Neuronal stem cell (in vitro differentiated cells): ENCODE measurements at regions not wholly inside any gene's neighbourhood (a gene's known extent, or its start where the extent isn't known, plus 50 kb on each side); places are given as distances from the start of the nearest gene placed in this dataset.

ENCODE experiments used
- DNase-seq: peaks from one replicate; pipeline ENCODE4 v3.0.0-alpha.2; 2013; ENCODE audit warnings: low spot score
- H2AFZ ChIP-seq: one replicate; pipeline ENCODE4 v1.6.1; 2013; ENCODE audit warnings: mild to moderate bottlenecking, low read length, inconsistent platforms
- H2AK5ac ChIP-seq: 2 replicates; pipeline ENCODE4 v1.6.1; 2013; ENCODE audit warnings: low read depth, mild to moderate bottlenecking, inconsistent platforms, low read length, moderate library complexity, mixed read lengths
- H2BK120ac ChIP-seq: 2 replicates; pipeline ENCODE4 v1.6.1; 2013; ENCODE audit warnings: low read depth, mild to moderate bottlenecking, inconsistent platforms, low read length, moderate library complexity, mixed read lengths
- H2BK12ac ChIP-seq: one replicate; pipeline ENCODE4 v1.6.1; 2013; ENCODE audit warnings: low read length, inconsistent platforms
- H2BK15ac ChIP-seq: 2 replicates; pipeline ENCODE4 v1.6.1; 2013; ENCODE audit warnings: mild to moderate bottlenecking, low read length, inconsistent platforms, mixed read lengths
- H2BK5ac ChIP-seq: one replicate; pipeline ENCODE4 v1.6.1; 2013; ENCODE audit warnings: inconsistent platforms, mild to moderate bottlenecking, low read length, moderate library complexity
- H3K14ac ChIP-seq: one replicate; pipeline ENCODE4 v1.6.1; 2013; ENCODE audit warnings: low read length, inconsistent platforms
- H3K18ac ChIP-seq: 2 replicates; pipeline ENCODE4 v1.6.1; 2013; ENCODE audit warnings: low read length, inconsistent platforms
- H3K23ac ChIP-seq: 2 replicates; pipeline ENCODE4 v1.6.1; 2013; ENCODE audit warnings: low read depth, mild to moderate bottlenecking, mixed read lengths, low read length, inconsistent platforms; ENCODE audit not compliant: poor library complexity
- H3K27ac ChIP-seq: replicated peaks from 3 replicates; pipeline ENCODE4 v1.5.1; 2013; ENCODE audit warnings: low read length, inconsistent platforms
- H3K27me3 ChIP-seq, 3 experiments: 2 replicates each; pipeline ENCODE4 v1.6.1; 2013; ENCODE audit warnings: low read length in 3 of 3, mild to moderate bottlenecking in 2 of 3, inconsistent platforms in 1 of 3, low read depth in 1 of 3, mixed read lengths in 1 of 3, moderate library complexity in 1 of 3; ENCODE audit not compliant: control insufficient read depth in 3 of 3, insufficient read depth in 3 of 3
- H3K36me3 ChIP-seq, 2 donors: replicated peaks in 1 of 2; 2 replicates each; pipeline ENCODE4 v1.6.1; 2013; ENCODE audit warnings: low read length in 2 of 2; ENCODE audit not compliant: control insufficient read depth in 2 of 2, insufficient read depth in 2 of 2
- H3K4ac ChIP-seq: 2 replicates; pipeline ENCODE4 v1.6.1; 2013; ENCODE audit warnings: inconsistent platforms, mild to moderate bottlenecking, low read length, moderate library complexity
- H3K4me1 ChIP-seq, 2 donors: 1 replicate in 1 of 2; 2 replicates in 1 of 2; pipeline ENCODE4 v1.6.1; 2013; ENCODE audit warnings: low read length in 2 of 2, low read depth in 1 of 2; ENCODE audit not compliant: control insufficient read depth in 2 of 2, insufficient read depth in 1 of 2
- H3K4me2 ChIP-seq: one replicate; pipeline ENCODE4 v1.6.1; 2013; ENCODE audit warnings: mild to moderate bottlenecking, low read length, inconsistent platforms; ENCODE audit not compliant: insufficient read depth, poor library complexity, severe bottlenecking
- H3K4me3 ChIP-seq, 2 donors: 2 replicates each; pipeline ENCODE4 v1.5.1; 2013; ENCODE audit warnings: low read length in 2 of 2, mild to moderate bottlenecking in 2 of 2, inconsistent platforms in 1 of 2, moderate library complexity in 1 of 2
- H3K79me1 ChIP-seq: one replicate; pipeline ENCODE4 v1.6.1; 2013; ENCODE audit warnings: low read depth, mild to moderate bottlenecking, inconsistent platforms, low read length, moderate library complexity
- H3K9ac ChIP-seq: one replicate; pipeline ENCODE4 v1.6.1; 2013; ENCODE audit warnings: mild to moderate bottlenecking, low read depth, low read length, inconsistent platforms; ENCODE audit not compliant: poor library complexity
- H3K9me3 ChIP-seq, 2 donors: replicated peaks in 1 of 2; 2 replicates each; pipeline versions ENCODE3 to v1.6.1; 2013; ENCODE audit warnings: low read length in 2 of 2, mild to moderate bottlenecking in 2 of 2, inconsistent platforms in 1 of 2, low read depth in 1 of 2, mixed read lengths in 1 of 2, moderate library complexity in 1 of 2; ENCODE audit not compliant: control insufficient read depth in 2 of 2, insufficient read depth in 1 of 2
- H4K8ac ChIP-seq: one replicate; pipeline ENCODE4 v1.6.1; 2013; ENCODE audit warnings: low read depth, mild to moderate bottlenecking, inconsistent platforms, low read length, moderate library complexity
- H4K91ac ChIP-seq: one replicate; pipeline ENCODE4 v1.6.1; 2013; ENCODE audit warnings: low read length, low read depth, mild to moderate bottlenecking, inconsistent platforms; ENCODE audit not compliant: poor library complexity
- WGBS, 2 donors: extraction: QIAGEN DNeasy Blood & Tissue Kit; methylation state at CpG; one replicate each; pipeline ENCODE4 v1.1.7; 2013; ENCODE audit warnings: missing lambda C conversion rate in 2 of 2, mixed read lengths in 1 of 2; ENCODE audit not compliant: insufficient read length in 2 of 2, insufficient replicate concordance in 1 of 2; ENCODE audit errors: extremely low coverage in 2 of 2; 5-methylcytosine and 5-hydroxymethylcytosine counted together

DNA sequence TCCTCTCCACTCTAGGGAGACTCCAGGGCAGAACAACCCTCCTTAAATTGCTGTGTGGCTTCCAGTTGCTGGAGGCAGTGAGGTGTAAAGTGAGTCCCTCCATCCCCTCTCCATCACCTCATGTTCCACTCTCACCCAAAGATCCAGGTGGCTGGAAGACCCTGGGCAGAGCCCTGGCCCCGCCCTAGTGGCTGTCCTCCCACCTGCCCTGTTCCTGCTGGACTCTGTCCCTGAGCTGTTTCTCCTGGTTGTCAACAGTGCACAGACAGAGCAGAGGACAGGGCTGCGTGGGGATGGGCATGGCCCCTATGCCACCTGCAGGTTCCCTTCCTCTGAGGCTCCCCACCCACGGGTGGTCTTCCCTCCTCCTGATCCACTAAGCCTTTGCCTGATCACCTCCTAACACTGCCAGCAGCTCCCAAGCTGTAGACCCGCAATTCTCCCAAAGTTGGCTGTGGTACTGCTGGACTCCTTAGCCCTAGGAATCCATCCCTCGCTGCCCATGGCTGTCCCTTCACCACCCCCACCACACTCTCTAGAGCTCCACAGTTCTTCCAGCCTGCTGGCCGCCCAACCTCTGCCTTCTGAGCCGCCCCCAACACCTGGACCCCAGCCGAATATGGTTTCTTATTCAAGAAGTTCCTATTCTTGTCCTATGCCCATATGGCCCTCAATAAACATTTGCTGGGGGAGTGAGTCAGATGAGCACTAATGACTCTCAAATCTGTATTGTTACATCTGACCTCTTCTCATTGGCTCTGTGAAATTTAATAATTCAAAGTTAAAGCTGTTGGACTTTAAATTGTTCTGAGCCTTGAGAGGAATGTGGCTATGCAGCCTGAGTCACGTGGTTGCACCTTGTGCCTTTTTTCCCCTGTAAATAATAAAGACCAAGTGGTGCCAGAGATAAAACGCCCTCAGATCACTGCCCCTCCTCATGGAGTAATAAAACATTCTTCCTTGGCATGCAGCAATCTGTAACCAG is 260.0 kb upstream of the HS6ST1 start:
- no peak overlapping the region for H3K9ac ChIP-seq
- H3K14ac ChIP-seq: no peak overlapping the region
- whole genome bisulfite sequencing, 2 donors: no CpG with 5 or more reads among the region's 10 CpGs
- no peaks in the 10 kb centered on the region for H3K79me1 ChIP-seq
- no peak overlapping the region for H2AFZ ChIP-seq
- no peaks in the 10 kb centered on the region for H3K9me3 ChIP-seq
- H3K4me3 ChIP-seq: no peak overlapping the region
- no peak overlapping the region for H3K4ac ChIP-seq
- no peak overlapping the region for H3K27ac ChIP-seq
- H2BK120ac ChIP-seq: no peak overlapping the region
- peak overlapping the region; percentile 1 for H3K18ac ChIP-seq
- no peak overlapping the region for H4K8ac ChIP-seq
- H3K4me1 ChIP-seq: no peaks in the 10 kb centered on the region
- no peak overlapping the region for H3K4me2 ChIP-seq
- H3K36me3 ChIP-seq: no peaks in the 10 kb centered on the region
- no peak for DNase-seq
- no peak overlapping the region for H3K23ac ChIP-seq
- peak overlapping the region; percentile 10 for H2AK5ac ChIP-seq
- H4K91ac ChIP-seq: no peak overlapping the region
- H2BK12ac ChIP-seq: peak overlapping the region; percentile 46
- H3K27me3 ChIP-seq: no peaks in the 10 kb centered on the region
- no peak overlapping the region for H2BK15ac ChIP-seq
- H2BK5ac ChIP-seq: no peak overlapping the region

DNA sequence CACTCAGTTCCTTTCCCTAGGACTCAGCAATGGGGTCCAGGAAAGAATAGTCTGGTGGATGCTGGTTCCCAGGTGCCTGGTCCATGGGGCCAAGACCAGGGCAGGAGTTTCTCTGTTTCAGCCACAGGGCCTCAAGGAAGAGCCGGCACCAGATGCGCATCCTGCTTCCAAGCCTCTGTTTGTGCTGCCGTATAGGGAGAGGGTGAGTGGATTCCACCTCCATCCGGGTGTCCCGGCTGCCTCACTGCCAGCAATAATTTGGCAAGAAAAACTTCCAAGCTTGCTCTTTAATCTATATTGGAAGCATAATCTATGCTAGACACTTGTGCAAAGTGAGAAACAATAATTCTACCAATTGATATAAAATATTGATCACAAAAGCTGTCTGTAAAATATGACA is 261.2 kb upstream of the HS6ST1 start:
- H2BK120ac ChIP-seq: no peak overlapping the region
- peaks cover 2 to 3% of the 10 kb centered on the region in 2 donors for H3K9me3 ChIP-seq
- no peak overlapping the region for H3K27ac ChIP-seq
- no peak overlapping the region for H2BK12ac ChIP-seq
- no peak overlapping the region for H3K4me3 ChIP-seq
- no peak overlapping the region for H4K8ac ChIP-seq
- H2AK5ac ChIP-seq: no peak overlapping the region
- no peaks in the 10 kb centered on the region for H3K79me1 ChIP-seq
- no peak overlapping the region for H3K9ac ChIP-seq
- H2BK5ac ChIP-seq: no peak overlapping the region
- H3K4ac ChIP-seq: no peak overlapping the region
- H3K18ac ChIP-seq: no peak overlapping the region
- peaks cover 0 to 2% of the 10 kb centered on the region in 2 donors for H3K36me3 ChIP-seq
- H3K27me3 ChIP-seq: peaks cover 0 to 2% (median 0%) of the 10 kb centered on the region in 3 experiments
- no peak overlapping the region for H2AFZ ChIP-seq
- no CpG with 5 or more reads among the region's 5 CpGs for WGBS, 2 donors
- no peaks in the 10 kb centered on the region for H3K4me1 ChIP-seq
- H4K91ac ChIP-seq: no peak overlapping the region
- DNase-seq: no peak
- H2BK15ac ChIP-seq: no peak overlapping the region
- no peak overlapping the region for H3K14ac ChIP-seq
- H3K4me2 ChIP-seq: no peak overlapping the region
- H3K23ac ChIP-seq: no peak overlapping the region

- Histone ChIP-seq H3K27ac (no peak overlapping the region), H3K4me2 (no peak overlapping the region), H2BK5ac (no peak overlapping the region), H2BK120ac (no peak overlapping the region), H3K18ac (no peak overlapping the region), H3K23ac (no peak overlapping the region), H3K4me3 (peak overlapping the region in 1 of 2 donors; percentile 30), H2AK5ac (peak overlapping the region; percentile 88), H2BK15ac (no peak overlapping the region), H3K4me1 (no peaks in the 10 kb centered on the region), H3K27me3 (peaks cover 0 to 2% (median 0%) of the 10 kb centered on the region in 3 experiments), H2BK12ac (no peak overlapping the region), H3K79me1 (no peaks in the 10 kb centered on the region), H4K91ac (no peak overlapping the region), H3K14ac (no peak overlapping the region), H3K4ac (no peak overlapping the region), H3K9ac (no peak overlapping the region), H4K8ac (no peak overlapping the region), H3K9me3 (peaks cover 3 to 11% of the 10 kb centered on the region in 2 donors), H3K36me3 (peaks cover 0 to 2% of the 10 kb centered on the region in 2 donors), H2AFZ (no peak overlapping the region)
- WGBS, 2 donors: no CpG with 5 or more reads among the region's 6 CpGs
- DNase-seq: no peak
Measured at GRCh38 chr2:128580988-128581848, 262.6 kb upstream of the HS6ST1 start.

DNA sequence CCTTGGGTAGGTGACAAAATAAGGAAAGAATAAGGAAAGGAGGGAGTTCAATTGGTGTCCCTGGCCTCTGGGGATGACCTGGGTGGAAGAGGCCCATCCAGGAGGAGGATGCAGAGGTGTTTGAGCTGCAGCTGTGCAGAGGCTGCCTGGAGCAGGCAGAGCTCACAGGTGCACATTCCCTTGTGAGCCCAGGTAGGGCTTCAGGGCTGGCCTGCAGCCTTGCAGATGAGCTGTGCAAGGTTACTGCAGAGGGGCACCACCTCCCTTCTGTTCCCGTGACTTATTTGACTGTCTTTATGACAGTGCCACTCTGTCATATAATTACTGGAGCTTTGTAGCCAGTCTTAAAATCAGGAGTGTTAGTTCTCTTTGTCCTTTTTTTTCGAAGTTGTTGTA is 263.2 kb upstream of the HS6ST1 start:
- Histone ChIP-seq H3K9me3 (peaks cover 3 to 11% of the 10 kb centered on the region in 2 donors), H2BK12ac (no peak overlapping the region), H3K23ac (no peak overlapping the region), H3K4me2 (no peak overlapping the region), H2AK5ac (peak overlapping the region; percentile 88), H2BK15ac (no peak overlapping the region), H3K36me3 (peaks cover 0 to 2% of the 10 kb centered on the region in 2 donors), H3K79me1 (no peaks in the 10 kb centered on the region), H3K27ac (no peak overlapping the region), H3K9ac (no peak overlapping the region), H3K27me3 (peaks cover 0 to 2% (median 0%) of the 10 kb centered on the region in 3 experiments), H4K91ac (no peak overlapping the region), H4K8ac (no peak overlapping the region), H3K4me3 (no peak overlapping the region), H3K4ac (no peak overlapping the region), H3K4me1 (no peaks in the 10 kb centered on the region), H2BK5ac (no peak overlapping the region), H3K14ac (no peak overlapping the region), H2AFZ (no peak overlapping the region), H3K18ac (no peak overlapping the region), H2BK120ac (no peak overlapping the region)
- no CpG with 5 or more reads among the region's 2 CpGs for WGBS, 2 donors
- no peak for DNase-seq
